ENCODE measurements at regions not wholly inside any gene's neighbourhood (a gene's known extent, or its start where the extent isn't known, plus 50 kb on each side); places are given as distances from the start of the nearest gene placed in this dataset.
"Not testable (repeated sequence)": the region's sequence is repeated elsewhere in the genome, so short reads cannot be mapped to it uniquely, and the experiment has no call there.

DNA sequence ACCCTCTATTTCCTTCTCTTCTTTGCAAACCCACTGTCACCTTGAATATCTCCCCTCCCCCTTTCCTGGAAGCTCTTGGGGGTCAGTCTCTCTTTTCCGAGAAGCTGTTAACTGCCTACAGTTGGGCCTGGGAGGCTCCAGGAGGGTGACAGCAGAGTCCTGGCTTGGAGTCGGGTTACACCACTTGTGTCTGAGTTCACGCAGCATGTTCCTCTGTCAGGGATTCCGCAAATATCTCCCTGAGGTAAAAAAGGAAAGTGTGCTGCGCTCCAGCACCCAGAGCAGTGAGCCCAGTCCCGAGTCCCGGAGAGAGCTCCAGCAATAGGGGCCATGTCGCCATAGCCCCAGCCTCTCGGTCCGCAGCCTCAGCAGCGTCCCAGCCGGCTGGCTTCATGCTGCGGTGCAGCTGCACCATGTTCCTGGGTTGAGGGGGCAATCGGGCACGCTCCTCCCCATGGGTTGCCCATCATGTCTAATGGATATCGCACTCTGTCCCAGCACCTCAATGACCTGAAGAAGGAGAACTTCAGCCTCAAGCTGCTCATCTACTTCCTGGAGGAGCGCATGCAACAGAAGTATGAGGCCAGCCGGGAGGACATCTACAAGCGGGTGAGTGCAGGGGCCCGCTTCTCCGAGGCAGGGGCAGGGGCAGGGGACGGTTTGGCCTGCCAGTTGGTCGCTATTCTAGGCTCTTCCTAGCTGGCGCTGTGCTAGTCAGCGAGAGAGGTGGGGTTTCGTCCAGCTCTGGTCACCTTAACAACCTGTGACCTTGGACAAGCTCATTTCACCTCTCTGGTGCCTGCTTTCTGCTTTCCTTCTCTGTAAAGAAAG lies 101.3 kb upstream of the SEC22B start:
- TF ChIP-seq, protein P1, sequence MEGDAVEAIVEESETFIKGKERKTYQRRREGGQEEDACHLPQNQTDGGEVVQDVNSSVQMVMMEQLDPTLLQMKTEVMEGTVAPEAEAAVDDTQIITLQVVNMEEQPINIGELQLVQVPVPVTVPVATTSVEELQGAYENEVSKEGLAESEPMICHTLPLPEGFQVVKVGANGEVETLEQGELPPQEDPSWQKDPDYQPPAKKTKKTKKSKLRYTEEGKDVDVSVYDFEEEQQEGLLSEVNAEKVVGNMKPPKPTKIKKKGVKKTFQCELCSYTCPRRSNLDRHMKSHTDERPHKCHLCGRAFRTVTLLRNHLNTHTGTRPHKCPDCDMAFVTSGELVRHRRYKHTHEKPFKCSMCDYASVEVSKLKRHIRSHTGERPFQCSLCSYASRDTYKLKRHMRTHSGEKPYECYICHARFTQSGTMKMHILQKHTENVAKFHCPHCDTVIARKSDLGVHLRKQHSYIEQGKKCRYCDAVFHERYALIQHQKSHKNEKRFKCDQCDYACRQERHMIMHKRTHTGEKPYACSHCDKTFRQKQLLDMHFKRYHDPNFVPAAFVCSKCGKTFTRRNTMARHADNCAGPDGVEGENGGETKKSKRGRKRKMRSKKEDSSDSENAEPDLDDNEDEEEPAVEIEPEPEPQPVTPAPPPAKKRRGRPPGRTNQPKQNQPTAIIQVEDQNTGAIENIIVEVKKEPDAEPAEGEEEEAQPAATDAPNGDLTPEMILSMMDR (IDR thresholded peaks at IDR 0.05), result not testable (repeated sequence)
- TF ChIP-seq POLR2A (IDR thresholded peaks at IDR 0.05); POLR2AphosphoS5 (IDR thresholded peaks at IDR 0.05); EP300 (IDR thresholded peaks at IDR 0.05; ENCODE audit: low read depth): not testable (repeated sequence)
